Liver (tissue), 8 donors: ENCODE measurements at regions not wholly inside any gene's neighbourhood (a gene's known extent, or its start where the extent isn't known, plus 50 kb on each side); places are given as distances from the start of the nearest gene placed in this dataset.

Experiments
- DNase-seq: peaks from one replicate; pipeline ENCODE4 v3.0.0-alpha.2; 2017; ENCODE audit warnings: low spot score
- H3K27ac ChIP-seq, 2 donors: one replicate each; pipeline ENCODE4 v1.7.0; 2013; ENCODE audit warnings: inconsistent platforms in 2 of 2, low read length in 2 of 2, control low read depth in 1 of 2, low read depth in 1 of 2, mild to moderate bottlenecking in 1 of 2
- H3K27me3 ChIP-seq, 4 donors: one replicate each; pipeline versions ENCODE4 v1.6.1 to v1.7.0; 2013; ENCODE audit warnings: low read length in 3 of 4, inconsistent platforms in 1 of 4, mild to moderate bottlenecking in 1 of 4, moderate library complexity in 1 of 4; ENCODE audit not compliant: control insufficient read depth in 4 of 4, insufficient read depth in 4 of 4
- H3K36me3 ChIP-seq, 4 donors: one replicate each; pipeline versions ENCODE4 v1.6.1 to v1.7.0; 2013; ENCODE audit warnings: low read length in 3 of 4, mild to moderate bottlenecking in 3 of 4, low read depth in 1 of 4, moderate library complexity in 1 of 4; ENCODE audit not compliant: control insufficient read depth in 4 of 4, insufficient read depth in 3 of 4
- H3K4me1 ChIP-seq, 4 donors: one replicate each; pipeline versions ENCODE4 v1.6.1 to v1.7.0; 2013; ENCODE audit warnings: low read length in 3 of 4, mild to moderate bottlenecking in 3 of 4, moderate library complexity in 1 of 4; ENCODE audit not compliant: control insufficient read depth in 4 of 4, insufficient read depth in 4 of 4
- H3K4me3 ChIP-seq, 3 donors: one replicate each; pipeline versions ENCODE4 v1.6.1 to v1.7.0; 2013; ENCODE audit warnings: low read length in 3 of 3, control low read depth in 1 of 3, low read depth in 1 of 3, mild to moderate bottlenecking in 1 of 3
- H3K9ac ChIP-seq, 2 donors: one replicate each; pipeline ENCODE4 v1.7.0; 2013; ENCODE audit warnings: low read length in 2 of 2, mild to moderate bottlenecking in 2 of 2, moderate library complexity in 2 of 2, control low read depth in 1 of 2, low read depth in 1 of 2
- H3K9me3 ChIP-seq, 4 donors: one replicate each; pipeline versions ENCODE4 v1.6.1 to v1.7.0; 2013; ENCODE audit warnings: low read length in 3 of 4; ENCODE audit not compliant: control insufficient read depth in 4 of 4
- ATF3 ChIP-seq: IDR thresholded peaks from 2 replicates; pipeline ENCODE4 v1.6.1; 2016; ENCODE audit warnings: antibody characterized with exemption
- CTCF ChIP-seq: fragments of 150-350 bp; IDR thresholded peaks from 2 replicates; pipeline ENCODE4 v1.5.1; 2017; ENCODE audit warnings: improper control_type of control experiment, low read depth, low read length; ENCODE audit not compliant: missing input control
- EGR1 ChIP-seq, 2 donors: IDR thresholded peaks; 2 replicates each; pipeline ENCODE4 v1.6.1; 2016 to 2018; ENCODE audit warnings: antibody characterized with exemption in 2 of 2, low read depth in 2 of 2
- FOXA1 ChIP-seq: IDR thresholded peaks from 2 replicates; pipeline ENCODE4 v1.6.1; 2016; ENCODE audit warnings: antibody characterized with exemption
- FOXA2 ChIP-seq: IDR thresholded peaks from 2 replicates; pipeline ENCODE4 v1.6.1; 2016; ENCODE audit warnings: antibody characterized with exemption
- GABPA ChIP-seq, 2 donors: IDR thresholded peaks in 1 of 2; conservative IDR thresholded peaks in 1 of 2; 2 replicates each; pipeline ENCODE4 v1.6.1; 2016; ENCODE audit warnings: antibody characterized with exemption in 2 of 2, mild to moderate bottlenecking in 1 of 2, moderate library complexity in 1 of 2
- HNF4A ChIP-seq, 2 donors: conservative IDR thresholded peaks; 2 replicates each; pipeline ENCODE4 v1.6.1; 2016; ENCODE audit warnings: antibody characterized with exemption in 2 of 2, mild to moderate bottlenecking in 2 of 2
- HNF4G ChIP-seq: IDR thresholded peaks from 2 replicates; pipeline ENCODE4 v1.6.1; 2016; ENCODE audit warnings: antibody characterized with exemption
- JUND ChIP-seq, 2 donors: IDR thresholded peaks; 2 replicates each; pipeline ENCODE4 v1.6.1; 2016; ENCODE audit warnings: antibody characterized with exemption in 2 of 2
- MAX ChIP-seq: IDR thresholded peaks from 2 replicates; pipeline ENCODE4 v1.6.1; 2016; ENCODE audit warnings: antibody characterized with exemption
- NR2F2 ChIP-seq: IDR thresholded peaks from 2 replicates; pipeline ENCODE4 v1.6.1; 2016; ENCODE audit warnings: antibody characterized with exemption
- RAD21 ChIP-seq, 2 donors: IDR thresholded peaks; 2 replicates each; pipeline ENCODE4 v1.6.1; 2016; ENCODE audit warnings: antibody characterized with exemption in 2 of 2, mild to moderate bottlenecking in 2 of 2
- REST ChIP-seq: IDR thresholded peaks from 2 replicates; pipeline ENCODE4 v1.6.1; 2016; ENCODE audit warnings: antibody characterized with exemption, mild to moderate bottlenecking
- RXRA ChIP-seq, 2 donors: IDR thresholded peaks; 2 replicates each; pipeline ENCODE4 v1.6.1; 2017 to 2018; ENCODE audit warnings: antibody characterized with exemption in 2 of 2, mild to moderate bottlenecking in 1 of 2
- SP1 ChIP-seq: IDR thresholded peaks from 2 replicates; pipeline ENCODE4 v1.6.1; 2018; ENCODE audit warnings: antibody characterized with exemption, mild to moderate bottlenecking
- TAF1 ChIP-seq: conservative IDR thresholded peaks from 2 replicates; pipeline ENCODE4 v1.6.1; 2016; ENCODE audit warnings: antibody characterized with exemption, mild to moderate bottlenecking
- YY1 ChIP-seq: IDR thresholded peaks from 2 replicates; pipeline ENCODE4 v1.6.1; 2016; ENCODE audit warnings: antibody characterized with exemption, mild to moderate bottlenecking
- ZBTB33 ChIP-seq: IDR thresholded peaks from 2 replicates; pipeline ENCODE4 v1.6.1; 2016; ENCODE audit warnings: antibody characterized with exemption
- whole genome bisulfite sequencing: extraction: QIAGEN DNeasy Blood & Tissue Kit; methylation state at CpG from one replicate; pipeline ENCODE4 v1.1.7; 2013; 5-methylcytosine and 5-hydroxymethylcytosine counted together
- donor health status: healthy.
- donor health status: healthy.
- donor health status: healthy.
- donor health status: healthy.
- donor health status: healthy.

- peak; percentile 78 for TF ChIP-seq MAX
- TF ChIP-seq EGR1 (IDR thresholded peaks at IDR 0.05; ENCODE audit: low read depth in 2 of 2), result no peak
- peak; percentile 46 for TF ChIP-seq ZBTB33
Observed at GRCh38 chr7:36796850-36797536, 72.7 kb upstream of the AOAH start (continued).

GRCh38 chr7:36795451-36796021, 71.2 kb upstream of the AOAH start:
- peaks cover 8 to 27% (median 17%) of the 10 kb centered on the region in 4 donors for H3K4me1 ChIP-seq
- no peaks in the 10 kb centered on the region for H3K9me3 ChIP-seq
- no peak overlapping the region for H3K4me3 ChIP-seq
- TF ChIP-seq FOXA2, result peak; percentile 51
- no peak for TF ChIP-seq FOXA1
- peak; percentile 86 for TF ChIP-seq ZBTB33
- TF ChIP-seq JUND (IDR thresholded peaks at IDR 0.05), result peak; percentile 34 to 78
- TF ChIP-seq REST, result peak; percentile 44
- peak; percentile 90 for TF ChIP-seq MAX
- peak; percentile 94 to 98 for TF ChIP-seq HNF4A (conservative IDR thresholded peaks at IDR 0.05)
- peak in 1 of 2 donors; percentile 43 for TF ChIP-seq GABPA (IDR thresholded peaks at IDR 0.05 in 1 of 2, conservative IDR thresholded peaks at IDR 0.05 in 1 of 2)
- TF ChIP-seq NR2F2, result no peak
- peak; percentile 83 for TF ChIP-seq HNF4G
- peak; percentile 86 for TF ChIP-seq SP1
- no peak for TF ChIP-seq CTCF
- TF ChIP-seq ATF3, result no peak
- TF ChIP-seq RAD21 (IDR thresholded peaks at IDR 0.05), result peak; percentile 66 to 71
- peak; percentile 79 to 90 for TF ChIP-seq RXRA (IDR thresholded peaks at IDR 0.05)
- peak; percentile 85 for TF ChIP-seq YY1
- TF ChIP-seq TAF1, result no peak
- no peak for DNase-seq
- 15% methylated on average over 4 of the region's 4 CpGs for WGBS
- H3K27ac ChIP-seq, result peak overlapping the region; percentile 20 to 57
- H3K9ac ChIP-seq, result no peak overlapping the region
- H3K27me3 ChIP-seq, result no peaks in the 10 kb centered on the region
- no peaks in the 10 kb centered on the region for H3K36me3 ChIP-seq
